CD14-positive monocyte (primary cell): ENCODE measurements at regions not wholly inside any gene's neighbourhood (a gene's known extent, or its start where the extent isn't known, plus 50 kb on each side); places are given as distances from the start of the nearest gene placed in this dataset.

Experiments
- DNase-seq, 3 donors: peaks; one replicate each; pipeline ENCODE4 v3.0.0-alpha.2; 2011 to 2022
- H2AFZ ChIP-seq: 2 replicates; pipeline ENCODE4 v1.6.0; 2012; ENCODE audit warnings: mild to moderate bottlenecking, low read depth, low read length, inconsistent platforms; ENCODE audit not compliant: insufficient read depth, poor library complexity, severe bottlenecking
- H3K27ac ChIP-seq, 2 donors: 1 replicate in 1 of 2; 2 replicates in 1 of 2; pipeline ENCODE4 v1.5.1; 2012 to 2013; ENCODE audit warnings: low read length in 2 of 2, control low read depth in 1 of 2, inconsistent platforms in 1 of 2, low read depth in 1 of 2, mild to moderate bottlenecking in 1 of 2
- H3K27me3 ChIP-seq, 2 donors: one replicate each; pipeline versions ENCODE4 v1.6.0 to v1.6.1; 2011 to 2013; ENCODE audit warnings: low read length in 2 of 2; ENCODE audit not compliant: control insufficient read depth in 2 of 2, insufficient read depth in 2 of 2
- H3K36me3 ChIP-seq, 2 donors: replicated peaks in 1 of 2; 1 replicate in 1 of 2; 2 replicates in 1 of 2; pipeline versions ENCODE4 v1.5.1 to v1.6.1; 2012 to 2013; ENCODE audit warnings: low read length in 2 of 2, control low read depth in 1 of 2, inconsistent platforms in 1 of 2, mild to moderate bottlenecking in 1 of 2; ENCODE audit not compliant: insufficient read depth in 2 of 2, control insufficient read depth in 1 of 2
- H3K4me1 ChIP-seq, 2 donors: 1 replicate in 1 of 2; 2 replicates in 1 of 2; pipeline versions ENCODE4 v1.5.1 to v1.6.1; 2012 to 2013; ENCODE audit warnings: low read length in 2 of 2, control low read depth in 1 of 2, inconsistent platforms in 1 of 2, mild to moderate bottlenecking in 1 of 2, moderate library complexity in 1 of 2; ENCODE audit not compliant: insufficient read depth in 2 of 2, control insufficient read depth in 1 of 2
- H3K4me2 ChIP-seq: replicated peaks from 2 replicates; pipeline ENCODE3; 2012; ENCODE audit warnings: low read length, moderate library complexity, mild to moderate bottlenecking; ENCODE audit not compliant: poor library complexity, severe bottlenecking; ENCODE audit errors: extremely low read depth
- H3K4me3 ChIP-seq, 3 experiments: fragments of 200-600 bp in 1 of 3; sonication (generic) in 1 of 3; replicated peaks in 1 of 3; 1 replicate in 2 of 3; 2 replicates in 1 of 3; pipeline ENCODE4 v1.5.1; 2011 to 2013; ENCODE audit warnings: low read length in 3 of 3, mild to moderate bottlenecking in 3 of 3, control low read depth in 2 of 3, low read depth in 2 of 3, inconsistent platforms in 1 of 3, moderate library complexity in 1 of 3
- H3K79me2 ChIP-seq: 2 replicates; pipeline ENCODE4 v1.6.0; 2012; ENCODE audit warnings: mild to moderate bottlenecking, control low read depth, inconsistent platforms, low read length, moderate library complexity; ENCODE audit not compliant: insufficient read depth
- H3K9ac ChIP-seq: 2 replicates; pipeline ENCODE4 v1.6.0; 2017; ENCODE audit warnings: low read length, mild to moderate bottlenecking; ENCODE audit not compliant: insufficient read depth, poor library complexity, severe bottlenecking
- H3K9me3 ChIP-seq, 2 donors: replicated peaks in 1 of 2; 1 replicate in 1 of 2; 2 replicates in 1 of 2; pipeline versions ENCODE4 v1.5.1 to v1.6.1; 2012 to 2013; ENCODE audit warnings: low read length in 2 of 2, control low read depth in 1 of 2; ENCODE audit not compliant: control insufficient read depth in 1 of 2, insufficient read depth in 1 of 2
- H4K20me1 ChIP-seq: 2 replicates; pipeline ENCODE4 v1.6.0; 2012; ENCODE audit warnings: mild to moderate bottlenecking, low read length, control low read depth, moderate library complexity; ENCODE audit not compliant: insufficient read depth
- H3K27ac Mint-ChIP-seq, 7 donors: one replicate each; pipeline ENCODE4 v1.8.0; 2020; ENCODE audit warnings: mild to moderate bottlenecking in 7 of 7, mixed read lengths in 7 of 7, moderate library complexity in 6 of 7, inconsistent platforms in 2 of 7
- H3K27me3 Mint-ChIP-seq, 3 donors: one replicate each; pipeline ENCODE4 v1.8.0; 2021 to 2022; ENCODE audit warnings: low read depth in 3 of 3, mild to moderate bottlenecking in 3 of 3, mixed read lengths in 3 of 3, moderate library complexity in 3 of 3, inconsistent platforms in 1 of 3
- H3K36me3 Mint-ChIP-seq, 2 donors: one replicate each; pipeline ENCODE4 v1.8.0; 2020; ENCODE audit warnings: mixed read lengths in 2 of 2, inconsistent platforms in 1 of 2, mild to moderate bottlenecking in 1 of 2
- H3K4me1 Mint-ChIP-seq: one replicate; pipeline ENCODE4 v1.8.0; 2020; ENCODE audit warnings: mild to moderate bottlenecking, mixed read lengths
- H3K4me3 Mint-ChIP-seq, 2 donors: one replicate each; pipeline ENCODE4 v1.8.0; 2020; ENCODE audit warnings: mild to moderate bottlenecking in 2 of 2, mixed read lengths in 2 of 2, moderate library complexity in 1 of 2
- H3K9me3 Mint-ChIP-seq, 7 donors: one replicate each; pipeline ENCODE4 v1.8.0; 2020 to 2022; ENCODE audit warnings: mixed read lengths in 7 of 7, mild to moderate bottlenecking in 6 of 7, moderate library complexity in 6 of 7, inconsistent platforms in 2 of 7
- CTCF ChIP-seq: fragments of 200-600 bp; IDR thresholded peaks from one replicate; pipeline ENCODE4 v1.8.0; 2022; ENCODE audit warnings: antibody characterized with exemption, mild to moderate bottlenecking
- WGBS: methylation state at CpG from one replicate; pipeline ENCODE4 v1.1.5; 2013; ENCODE audit warnings: missing lambda C conversion rate; ENCODE audit not compliant: insufficient coverage; 5-methylcytosine and 5-hydroxymethylcytosine counted together
- intact Hi-C, 2 donors: fragments of 100-400 bp; cut with micrococcal nuclease; formaldehyde crosslinking; loops; one replicate each; pipeline versions ENCODE4 v1.15.0 to v1.15.1; 2023

- no peaks in the 10 kb centered on the region for H3K9me3 ChIP-seq
- no CpG with 5 or more reads among the region's 2 CpGs for WGBS
- Mint-ChIP-seq H3K27me3 (peaks cover 0 to 3% (median 0%) of the 10 kb centered on the region in 3 donors), H3K9me3 (peaks cover 0 to 3% (median 0%) of the 10 kb centered on the region in 7 donors), H3K4me3 (no peak overlapping the region), H3K27ac (no peak overlapping the region), H3K36me3 (no peaks in the 10 kb centered on the region), H3K4me1 (no peaks in the 10 kb centered on the region)
- no peak overlapping the region for H3K27ac ChIP-seq
- intact Hi-C loops, result no loop called here
- no peaks in the 10 kb centered on the region for H3K4me1 ChIP-seq
- no peaks in the 10 kb centered on the region for H3K27me3 ChIP-seq
- no peak overlapping the region for H3K4me3 ChIP-seq
- DNase-seq, result no peak
- no peaks in the 10 kb centered on the region for H3K79me2 ChIP-seq
- H3K9ac ChIP-seq, result no peak overlapping the region
- H3K36me3 ChIP-seq, result no peaks in the 10 kb centered on the region
- H4K20me1 ChIP-seq, result no peaks in the 10 kb centered on the region
- no peak overlapping the region for H3K4me2 ChIP-seq
- TF ChIP-seq CTCF, result no peak
- no peak overlapping the region for H2AFZ ChIP-seq
Measured at GRCh38 chrX:98501426-98501825, 1617.7 kb downstream of the RPA4 start.

- no CpG with 5 or more reads among the region's 1 CpG for WGBS
- H3K9ac ChIP-seq, result no peak overlapping the region
- no peaks in the 10 kb centered on the region for H4K20me1 ChIP-seq
- no peaks in the 10 kb centered on the region for H3K9me3 ChIP-seq
- no peaks in the 10 kb centered on the region for H3K36me3 ChIP-seq
- no peaks in the 10 kb centered on the region for H3K27me3 ChIP-seq
- Mint-ChIP-seq H3K36me3 (no peaks in the 10 kb centered on the region), H3K9me3 (peaks cover 0 to 11% (median 0%) of the 10 kb centered on the region in 7 donors), H3K4me3 (no peak overlapping the region), H3K27ac (no peak overlapping the region), H3K4me1 (no peaks in the 10 kb centered on the region), H3K27me3 (peaks cover 0 to 7% (median 0%) of the 10 kb centered on the region in 3 donors)
- H3K79me2 ChIP-seq, result no peaks in the 10 kb centered on the region
- H3K4me2 ChIP-seq, result no peak overlapping the region
- no peak overlapping the region for H3K4me3 ChIP-seq
- no peak for TF ChIP-seq CTCF
- H3K27ac ChIP-seq, result no peak overlapping the region
- no peaks in the 10 kb centered on the region for H3K4me1 ChIP-seq
- intact Hi-C loops, result no loop called here
- no peak for DNase-seq
- H2AFZ ChIP-seq, result no peak overlapping the region
Measured at GRCh38 chrX:98506907-98507306, 1623.2 kb downstream of the RPA4 start.
